GM12875 (cell line): ENCODE measurements at regions not wholly inside any gene's neighbourhood (a gene's known extent, or its start where the extent isn't known, plus 50 kb on each side); places are given as distances from the start of the nearest gene placed in this dataset.
"Not testable (repeated sequence)": the region's sequence is repeated elsewhere in the genome, so short reads cannot be mapped to it uniquely, and the experiment has no call there.

Experiments
- H3K4me3 ChIP-seq: one replicate; pipeline ENCODE4 v1.5.1; 2011; ENCODE audit warnings: low read depth, low read length, control low read depth
- TF ChIP-seq, protein P1 (sequence below): IDR thresholded peaks from 2 replicates; pipeline ENCODE4 v1.5.1; 2011; ENCODE audit warnings: low read depth, mild to moderate bottlenecking, control low read depth, inconsistent platforms, low read length, moderate library complexity, borderline replicate concordance; ENCODE audit not compliant: insufficient read depth

DNA sequence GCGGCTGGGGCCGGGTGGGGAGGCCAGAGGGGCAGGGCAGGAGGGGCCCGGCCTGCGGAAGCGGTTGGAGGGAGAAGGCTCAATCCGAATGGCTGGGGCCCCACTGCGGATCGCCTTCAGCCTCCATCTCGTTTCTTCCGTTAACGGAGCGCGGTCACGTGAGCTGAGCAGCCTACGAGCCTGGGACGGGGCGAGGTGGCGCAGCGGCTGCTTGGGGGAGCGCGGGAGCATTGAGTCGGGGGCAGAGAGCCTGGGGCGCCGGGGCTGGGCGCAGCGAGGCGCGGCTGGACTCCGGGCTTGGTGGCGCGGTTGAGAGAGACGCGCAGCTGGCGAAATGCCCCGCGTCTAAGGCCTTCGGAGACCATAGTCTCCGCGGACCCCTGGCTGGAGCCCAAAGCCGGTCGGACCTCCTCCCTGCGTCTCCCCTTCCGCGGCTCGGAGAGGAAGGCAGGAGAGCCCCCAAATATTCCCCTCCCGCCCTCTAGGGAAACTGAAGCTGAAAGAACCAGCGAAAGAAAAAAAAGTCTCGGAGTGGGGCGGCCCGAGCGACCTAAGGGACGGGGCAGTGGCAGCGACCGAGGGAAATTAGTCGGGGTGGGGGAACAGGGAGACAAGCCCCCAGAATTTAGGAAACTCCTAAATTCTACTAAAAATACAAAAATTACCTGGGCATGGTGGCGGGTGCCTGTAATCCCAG, 94.7 kb upstream of the PLEKHM1 start:
- peak overlapping the region; percentile 88 for H3K4me3 ChIP-seq
- TF ChIP-seq, protein P1, sequence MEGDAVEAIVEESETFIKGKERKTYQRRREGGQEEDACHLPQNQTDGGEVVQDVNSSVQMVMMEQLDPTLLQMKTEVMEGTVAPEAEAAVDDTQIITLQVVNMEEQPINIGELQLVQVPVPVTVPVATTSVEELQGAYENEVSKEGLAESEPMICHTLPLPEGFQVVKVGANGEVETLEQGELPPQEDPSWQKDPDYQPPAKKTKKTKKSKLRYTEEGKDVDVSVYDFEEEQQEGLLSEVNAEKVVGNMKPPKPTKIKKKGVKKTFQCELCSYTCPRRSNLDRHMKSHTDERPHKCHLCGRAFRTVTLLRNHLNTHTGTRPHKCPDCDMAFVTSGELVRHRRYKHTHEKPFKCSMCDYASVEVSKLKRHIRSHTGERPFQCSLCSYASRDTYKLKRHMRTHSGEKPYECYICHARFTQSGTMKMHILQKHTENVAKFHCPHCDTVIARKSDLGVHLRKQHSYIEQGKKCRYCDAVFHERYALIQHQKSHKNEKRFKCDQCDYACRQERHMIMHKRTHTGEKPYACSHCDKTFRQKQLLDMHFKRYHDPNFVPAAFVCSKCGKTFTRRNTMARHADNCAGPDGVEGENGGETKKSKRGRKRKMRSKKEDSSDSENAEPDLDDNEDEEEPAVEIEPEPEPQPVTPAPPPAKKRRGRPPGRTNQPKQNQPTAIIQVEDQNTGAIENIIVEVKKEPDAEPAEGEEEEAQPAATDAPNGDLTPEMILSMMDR = peak; percentile 51; the same call in 1 of the 2 replicates

DNA sequence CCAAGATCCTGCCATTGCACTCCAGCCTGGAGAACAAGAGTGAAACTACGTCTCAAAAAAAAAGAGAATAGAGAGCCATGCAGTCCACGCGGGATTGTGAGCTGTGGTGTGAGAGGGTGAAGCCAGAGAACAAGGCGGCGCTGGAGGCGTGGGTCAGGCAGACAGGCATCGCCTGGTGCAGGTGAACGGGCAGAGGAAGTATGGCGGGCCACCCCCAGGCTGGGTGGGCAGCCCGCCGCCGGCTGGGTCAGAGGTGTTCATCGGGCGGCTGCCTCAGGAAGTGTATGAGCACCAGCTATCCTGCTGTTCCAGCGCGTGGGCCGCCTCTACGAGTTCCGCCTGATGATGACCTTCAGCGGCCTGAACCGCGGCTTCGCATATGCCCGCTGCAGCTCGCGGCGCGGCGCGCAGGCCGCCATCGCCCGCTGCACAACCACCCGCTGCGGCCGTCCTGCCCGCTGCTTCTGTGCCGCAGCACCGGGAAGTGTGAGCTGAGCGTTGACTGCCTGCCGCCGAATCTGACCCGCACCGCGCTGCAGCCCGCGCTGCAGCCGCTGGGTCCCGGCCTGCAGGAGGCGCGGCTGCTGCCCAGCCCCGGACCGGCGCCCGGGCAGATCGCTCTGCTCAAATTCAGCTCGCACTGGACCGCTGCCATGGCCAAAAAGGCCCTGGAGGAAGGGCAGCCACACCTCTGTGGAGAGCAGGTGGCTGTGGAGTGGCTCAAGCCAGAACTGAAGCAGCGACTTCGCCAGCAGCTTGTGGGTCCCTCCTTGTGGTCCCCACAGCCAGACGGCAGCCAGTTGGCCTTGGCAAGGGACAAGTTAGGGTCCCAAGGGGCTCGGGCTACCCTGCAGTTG, 95.5 kb upstream of the PLEKHM1 start:
- H3K4me3 ChIP-seq = peak overlapping the region; percentile 88

DNA sequence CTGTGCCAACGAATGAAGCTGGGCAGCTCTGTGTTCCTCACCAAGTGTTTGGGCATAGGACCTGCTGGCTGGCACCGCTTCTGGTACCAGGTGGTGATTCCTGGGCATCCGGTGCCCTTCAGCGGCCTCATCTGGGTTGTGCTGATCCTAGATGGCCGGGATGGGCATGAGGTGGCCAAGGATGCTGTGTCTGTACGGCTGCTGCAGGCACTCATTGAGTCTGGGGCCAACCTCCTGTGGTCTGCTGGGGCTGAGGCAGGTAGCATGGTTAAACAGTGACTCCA, 96.1 kb upstream of the PLEKHM1 start:
- H3K4me3 ChIP-seq = peak overlapping the region; percentile 88

DNA sequence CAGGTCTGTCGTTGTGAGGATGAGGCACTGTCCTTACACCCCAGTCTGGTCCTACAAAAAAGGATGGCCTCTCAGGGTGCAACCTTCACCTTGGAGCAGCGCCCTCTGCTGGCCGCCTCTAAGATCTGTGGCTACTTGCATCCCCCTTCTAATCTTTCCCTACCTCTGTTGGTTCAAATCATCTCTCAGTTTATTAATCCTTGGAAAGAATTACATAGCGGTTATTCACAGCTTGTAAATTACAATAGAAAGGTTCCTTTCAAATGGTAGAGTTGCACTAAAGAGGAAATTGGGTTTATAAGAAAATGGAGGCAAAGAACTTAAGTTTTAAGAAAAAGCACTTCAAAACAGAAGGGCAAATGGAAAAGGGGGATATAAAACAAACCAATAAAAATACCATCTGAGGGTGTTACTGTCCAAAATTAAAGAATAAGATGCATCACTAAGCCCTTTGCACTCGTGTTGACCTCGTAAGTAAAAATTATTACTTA, 102.0 kb upstream of the PLEKHM1 start:
- TF ChIP-seq, protein P1 = peak; percentile 71
- H3K4me3 ChIP-seq = not testable (repeated sequence)

DNA sequence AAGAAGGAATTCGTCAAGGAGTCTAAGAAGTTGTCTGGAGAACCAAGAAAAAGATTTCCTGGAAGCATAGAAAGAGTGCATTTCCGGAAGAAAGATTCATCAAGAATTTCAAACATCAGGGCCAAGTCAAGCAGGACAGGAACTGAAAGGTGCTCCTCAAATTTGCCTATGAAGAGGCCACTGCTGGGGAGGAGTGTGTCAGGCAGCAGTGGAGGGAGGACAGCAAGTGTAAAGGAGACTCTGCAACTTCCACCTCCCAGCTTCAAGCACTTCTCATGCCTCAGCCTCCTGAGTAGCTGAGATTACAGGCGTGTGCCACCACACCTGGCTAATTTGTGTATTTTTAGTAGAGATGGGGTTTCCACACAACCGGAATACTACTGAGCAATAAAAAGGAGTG, 105.8 kb upstream of the PLEKHM1 start:
- not testable (repeated sequence) for H3K4me3 ChIP-seq

DNA sequence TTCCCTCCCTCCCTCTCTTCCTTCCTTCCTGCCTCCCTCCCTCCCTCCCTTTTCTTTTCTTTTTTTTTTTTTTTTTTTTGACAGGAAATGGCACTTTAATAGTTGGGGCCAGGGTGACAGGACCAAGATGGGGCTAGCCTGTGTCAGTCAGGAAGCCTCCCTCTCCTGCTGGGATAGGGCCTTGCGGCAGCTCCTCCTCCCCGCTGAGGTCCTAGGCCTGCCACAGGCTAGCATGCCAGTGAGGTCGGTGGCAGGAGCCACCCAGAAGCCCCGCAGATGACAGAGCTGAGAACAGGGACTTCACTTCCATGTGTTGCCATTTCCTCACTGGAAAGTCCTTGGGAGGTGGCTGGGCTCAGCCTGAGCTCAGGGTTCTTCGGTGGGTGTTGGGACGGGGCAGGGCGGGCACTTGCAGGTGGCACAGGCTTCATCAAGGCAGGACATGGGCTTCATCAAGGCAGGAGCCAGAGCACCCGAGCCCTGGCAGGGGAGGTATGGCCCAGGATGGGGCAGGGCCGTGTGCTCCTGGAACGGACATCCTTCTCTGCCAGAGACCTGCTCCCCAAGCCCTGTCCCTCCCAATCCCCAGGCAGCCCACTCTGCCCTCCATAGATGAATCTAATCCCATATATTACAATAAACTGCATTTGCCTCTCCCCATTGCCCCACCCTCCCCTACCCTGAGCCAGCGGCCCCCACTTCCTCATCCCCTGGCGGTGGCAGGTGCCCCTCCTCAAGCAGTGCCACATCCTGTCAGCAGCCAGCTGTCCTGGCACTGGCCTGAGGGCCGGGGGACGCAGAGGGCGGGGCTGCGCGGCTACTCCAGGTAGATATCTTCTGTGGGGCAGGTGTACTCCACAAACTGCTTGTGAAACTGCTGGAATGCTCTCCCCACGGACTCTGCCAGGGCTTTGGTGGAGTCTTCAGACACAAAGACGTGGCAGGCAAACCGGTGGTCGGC, 109.8 kb upstream of the PLEKHM1 start:
- not testable (repeated sequence) for H3K4me3 ChIP-seq

DNA sequence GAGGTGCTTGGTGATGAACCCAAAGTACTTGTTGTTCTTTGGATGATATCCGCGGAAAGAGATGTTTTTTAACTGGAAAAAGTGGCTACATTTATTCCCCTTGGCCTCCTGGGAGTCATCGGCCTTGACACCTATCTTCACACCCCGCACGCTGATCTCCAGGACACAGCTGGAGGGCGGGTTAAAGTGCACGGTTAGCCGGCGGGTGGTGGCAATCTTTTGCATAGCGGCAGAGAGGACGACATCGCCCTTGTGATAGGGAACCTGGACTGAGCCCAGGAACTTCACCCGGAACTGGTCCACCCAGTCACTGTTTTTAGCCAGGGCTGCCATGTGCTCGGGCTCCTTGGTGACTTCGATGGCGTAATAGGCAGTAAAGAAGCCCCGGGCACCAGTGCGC, 110.5 kb upstream of the PLEKHM1 start:
- H3K4me3 ChIP-seq = not testable (repeated sequence)

DNA sequence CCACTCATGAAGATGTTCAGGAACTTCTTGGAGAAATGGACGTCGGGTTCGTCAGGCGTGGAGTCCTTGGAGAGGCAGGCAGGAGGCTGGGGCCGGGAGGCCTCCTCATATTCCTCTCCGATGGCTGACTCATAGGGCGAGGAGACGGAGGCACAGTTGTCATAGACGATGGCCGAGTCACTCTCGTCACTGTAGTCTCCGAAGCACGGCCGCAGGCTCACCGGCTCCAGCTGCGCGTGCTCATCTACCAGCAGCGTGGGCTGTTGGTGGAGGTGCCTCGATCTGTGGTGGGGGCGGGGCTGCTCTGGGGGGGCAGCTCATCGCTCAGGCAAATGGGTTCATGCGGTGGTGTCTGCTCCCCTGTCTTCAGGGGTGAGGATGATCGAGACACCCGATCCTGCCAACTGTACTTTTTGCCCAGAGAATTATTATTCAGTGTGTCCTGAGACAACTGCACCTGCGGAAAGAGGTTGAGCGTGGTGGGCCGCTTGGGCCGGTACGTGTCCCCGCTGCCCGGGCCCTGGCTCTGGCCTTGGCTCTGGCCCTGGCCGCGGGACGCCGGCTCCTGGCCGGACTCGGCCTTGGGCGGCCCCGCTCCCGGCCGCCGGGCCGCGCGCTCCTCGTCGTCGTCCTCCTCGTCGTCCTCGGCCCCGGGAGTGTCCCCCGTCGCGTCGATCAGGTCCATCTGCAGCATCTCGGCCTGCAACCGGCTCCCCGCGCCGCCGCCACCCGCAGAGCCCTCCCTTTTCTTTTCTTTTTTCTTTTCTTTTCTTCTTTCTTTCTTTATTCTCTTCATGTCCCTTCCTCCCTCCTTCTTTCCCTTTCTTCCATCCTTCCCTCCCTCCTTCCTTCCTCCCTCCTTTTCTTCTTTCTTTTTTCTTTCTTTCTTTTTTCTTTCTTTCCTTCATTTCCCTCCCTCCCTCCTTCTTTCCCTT, 111.4 kb upstream of the PLEKHM1 start:
- H3K4me3 ChIP-seq = not testable (repeated sequence)

DNA sequence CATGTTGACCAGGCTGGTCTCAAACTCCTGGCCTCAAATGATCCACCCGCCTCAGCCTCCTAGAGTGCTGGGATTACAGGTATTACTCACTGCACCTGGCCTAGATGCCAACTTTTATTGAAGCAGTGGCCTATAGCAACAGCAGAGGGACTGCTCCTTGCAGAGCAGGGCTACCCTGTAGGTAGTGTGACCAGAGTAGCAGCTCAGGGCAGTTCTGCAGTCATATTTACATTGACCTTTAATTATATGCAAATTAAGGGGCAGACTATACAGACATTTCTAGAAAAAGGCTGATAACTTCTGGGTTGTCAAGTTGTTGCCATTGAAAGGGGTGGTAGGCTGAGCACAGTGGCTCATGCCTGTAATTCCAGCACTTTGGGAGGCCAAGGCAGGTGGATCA, 115.2 kb upstream of the PLEKHM1 start:
- H3K4me3 ChIP-seq = not testable (repeated sequence)

DNA sequence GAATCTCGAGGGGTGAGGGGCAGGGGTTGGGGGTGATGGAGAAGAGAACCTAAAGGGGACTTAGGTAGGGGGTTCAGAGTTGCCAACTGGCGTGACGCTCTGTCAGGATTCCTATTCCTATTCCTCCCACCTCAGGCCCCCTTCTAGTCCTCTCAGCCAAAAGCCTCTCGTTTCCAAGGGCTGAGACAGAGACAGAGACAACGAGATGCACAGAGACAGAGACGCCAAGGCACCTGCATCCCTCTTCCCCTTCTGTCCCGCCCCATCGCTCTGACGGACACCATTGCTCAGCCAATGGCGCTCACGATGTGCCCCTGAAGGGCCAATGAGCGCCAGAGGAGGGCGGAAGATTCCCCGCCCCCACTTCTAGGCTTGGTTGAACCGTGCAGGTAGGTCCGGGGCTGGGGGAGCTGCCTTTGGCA, 129.5 kb upstream of the PLEKHM1 start:
- H3K4me3 ChIP-seq = peak overlapping the region; percentile 43

DNA sequence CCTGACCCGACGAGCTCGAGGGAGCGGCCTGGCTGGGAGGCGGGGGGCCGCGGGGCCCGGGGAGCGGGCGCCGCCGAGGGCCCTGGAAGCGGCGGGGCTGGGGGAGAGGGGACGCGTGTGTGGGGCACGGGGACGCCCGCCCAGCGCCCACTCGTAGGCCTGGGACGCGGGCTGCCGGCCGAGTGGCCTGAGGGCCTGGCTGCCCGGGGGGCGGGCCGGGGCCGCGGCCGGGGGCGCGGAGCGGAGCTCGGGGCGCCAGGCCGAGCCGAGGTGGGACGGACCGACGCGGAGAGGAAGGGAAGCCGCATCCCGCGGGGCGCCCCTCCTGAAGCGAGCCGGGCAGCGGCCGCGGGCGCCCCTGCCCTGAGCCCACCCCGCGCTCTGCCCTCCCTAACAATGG, 129.9 kb upstream of the PLEKHM1 start:
- H3K4me3 ChIP-seq = peak overlapping the region; percentile 43

DNA sequence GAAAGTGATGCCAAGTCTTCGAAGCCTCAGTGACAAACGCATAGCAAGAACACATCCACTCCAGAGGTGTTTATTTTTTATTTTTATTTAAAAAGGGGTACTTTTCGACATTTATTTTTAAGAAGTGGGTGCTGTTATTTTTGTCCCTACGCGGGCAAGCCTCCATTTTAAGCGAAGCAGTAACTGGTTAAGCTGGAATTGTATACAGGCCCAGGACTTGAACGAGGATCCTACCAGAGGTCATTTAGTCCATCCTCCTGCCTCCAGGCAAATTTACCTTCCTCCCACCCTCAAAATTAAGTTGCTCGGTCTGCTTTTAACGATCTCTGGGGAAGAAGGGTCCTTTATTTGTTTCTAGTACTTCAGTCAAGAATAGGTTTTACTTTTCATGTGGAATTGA, 130.6 kb upstream of the PLEKHM1 start:
- H3K4me3 ChIP-seq = not testable (repeated sequence)

DNA sequence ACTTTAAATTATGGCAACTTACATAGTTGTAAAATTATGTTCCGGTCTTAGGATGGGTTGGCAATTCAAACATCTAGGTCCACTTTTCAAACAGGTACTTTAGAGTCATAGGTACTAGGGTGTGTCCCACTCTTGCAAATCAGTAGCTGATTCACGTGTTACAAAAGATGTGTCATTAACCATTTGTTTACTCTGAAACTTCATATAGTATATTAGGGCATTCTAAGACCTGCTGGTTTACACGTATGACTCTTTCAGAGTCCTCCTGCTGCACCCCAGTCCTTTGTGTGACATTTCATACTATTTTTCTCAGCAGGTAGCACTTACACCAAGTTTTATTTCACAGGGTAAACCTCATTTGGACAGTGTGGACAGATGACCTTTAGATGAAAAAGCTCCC, 131.8 kb upstream of the PLEKHM1 start:
- H3K4me3 ChIP-seq = not testable (repeated sequence)
